ENCODE measurements at regions not wholly inside any gene's neighbourhood (a gene's known extent, or its start where the extent isn't known, plus 50 kb on each side); places are given as distances from the start of the nearest gene placed in this dataset.

DNA sequence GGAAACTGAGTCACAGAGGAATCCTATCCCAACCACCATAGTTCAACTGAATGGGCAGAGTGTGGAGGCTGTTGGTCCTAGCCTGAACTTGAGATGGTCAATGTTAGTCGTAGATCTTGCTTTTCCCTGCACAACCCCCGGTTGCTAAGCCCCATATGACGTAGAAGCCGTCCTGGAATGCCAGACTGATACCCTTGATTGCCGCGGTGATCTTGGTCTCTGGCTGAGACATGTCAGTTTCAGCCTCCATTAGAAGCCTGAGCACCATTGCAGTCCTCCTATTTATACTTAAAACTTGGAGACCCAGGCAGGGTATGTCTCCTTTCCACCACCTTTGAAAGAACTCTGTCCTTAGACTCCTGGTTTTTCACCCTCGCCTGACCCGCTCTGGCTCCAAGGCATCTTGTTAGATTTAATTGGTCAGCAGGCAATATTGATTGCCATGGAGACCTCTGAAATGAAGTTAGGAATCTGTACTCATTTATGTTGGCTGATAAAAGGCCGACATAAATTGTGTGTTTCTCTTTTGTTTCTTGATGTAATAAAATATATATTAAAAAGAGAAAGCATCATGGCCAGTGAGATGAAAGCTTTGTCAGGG lies 53.4 kb downstream of the RPLP1 start:
- no peak for DNase-seq (ENCODE audit: low read depth)
- TF ChIP-seq, protein P1, sequence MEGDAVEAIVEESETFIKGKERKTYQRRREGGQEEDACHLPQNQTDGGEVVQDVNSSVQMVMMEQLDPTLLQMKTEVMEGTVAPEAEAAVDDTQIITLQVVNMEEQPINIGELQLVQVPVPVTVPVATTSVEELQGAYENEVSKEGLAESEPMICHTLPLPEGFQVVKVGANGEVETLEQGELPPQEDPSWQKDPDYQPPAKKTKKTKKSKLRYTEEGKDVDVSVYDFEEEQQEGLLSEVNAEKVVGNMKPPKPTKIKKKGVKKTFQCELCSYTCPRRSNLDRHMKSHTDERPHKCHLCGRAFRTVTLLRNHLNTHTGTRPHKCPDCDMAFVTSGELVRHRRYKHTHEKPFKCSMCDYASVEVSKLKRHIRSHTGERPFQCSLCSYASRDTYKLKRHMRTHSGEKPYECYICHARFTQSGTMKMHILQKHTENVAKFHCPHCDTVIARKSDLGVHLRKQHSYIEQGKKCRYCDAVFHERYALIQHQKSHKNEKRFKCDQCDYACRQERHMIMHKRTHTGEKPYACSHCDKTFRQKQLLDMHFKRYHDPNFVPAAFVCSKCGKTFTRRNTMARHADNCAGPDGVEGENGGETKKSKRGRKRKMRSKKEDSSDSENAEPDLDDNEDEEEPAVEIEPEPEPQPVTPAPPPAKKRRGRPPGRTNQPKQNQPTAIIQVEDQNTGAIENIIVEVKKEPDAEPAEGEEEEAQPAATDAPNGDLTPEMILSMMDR (IDR thresholded peaks at IDR 0.05; ENCODE audit: insufficient read depth, low read depth, low read length, missing control alignments) = no peak
- no peak overlapping the region for H3K4me3 ChIP-seq (ENCODE audit: low read depth, low read length)

DNA sequence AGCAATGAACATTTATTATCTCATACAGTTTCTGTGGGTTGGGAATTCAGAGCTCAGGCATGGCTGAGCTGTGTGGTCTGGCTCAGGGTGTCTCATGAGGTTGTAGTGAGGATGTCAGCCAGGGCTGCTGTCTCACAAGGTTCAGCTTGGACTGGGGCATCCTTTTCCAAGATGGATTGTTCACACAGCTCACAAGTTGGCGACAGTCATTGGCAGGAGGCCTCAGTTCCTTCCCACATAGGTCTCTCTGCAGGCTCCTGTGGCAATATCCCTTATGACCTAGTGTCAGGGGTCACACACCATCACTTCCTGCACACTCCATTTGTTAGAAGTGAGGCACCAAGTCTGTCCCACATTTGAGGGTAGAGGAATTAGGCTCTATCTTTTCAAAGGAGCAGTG lies 56.0 kb downstream of the RPLP1 start:
- no peak overlapping the region for H3K4me3 ChIP-seq (ENCODE audit: low read depth, low read length)
- DNase-seq (ENCODE audit: low read depth) = no peak
- TF ChIP-seq, protein P1 (IDR thresholded peaks at IDR 0.05; ENCODE audit: insufficient read depth, low read depth, low read length, missing control alignments) = no peak

DNA sequence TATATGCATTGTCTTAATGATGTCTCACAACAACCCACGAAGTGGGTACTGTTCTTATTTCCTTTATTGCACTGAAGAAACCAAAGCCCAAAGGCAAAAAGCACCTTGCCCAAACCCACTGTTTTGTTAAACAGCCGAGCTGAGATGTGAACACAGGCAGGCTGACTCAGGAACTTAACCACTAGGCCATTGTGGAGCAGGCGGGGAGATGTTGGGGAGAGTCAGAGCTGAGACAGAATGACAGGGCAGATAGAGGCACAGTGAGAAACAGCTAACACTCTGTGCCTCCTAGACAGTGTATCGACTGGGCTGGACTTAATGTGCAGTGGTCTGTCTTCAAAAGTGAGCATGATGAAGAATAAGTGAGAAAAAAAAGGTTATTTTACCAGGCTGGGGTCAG lies 56.5 kb downstream of the RPLP1 start:
- TF ChIP-seq, protein P1 (IDR thresholded peaks at IDR 0.05; ENCODE audit: insufficient read depth, low read depth, low read length, missing control alignments) = no peak
- no peak for DNase-seq (ENCODE audit: low read depth)
- H3K4me3 ChIP-seq (ENCODE audit: low read depth, low read length) = no peak overlapping the region

DNA sequence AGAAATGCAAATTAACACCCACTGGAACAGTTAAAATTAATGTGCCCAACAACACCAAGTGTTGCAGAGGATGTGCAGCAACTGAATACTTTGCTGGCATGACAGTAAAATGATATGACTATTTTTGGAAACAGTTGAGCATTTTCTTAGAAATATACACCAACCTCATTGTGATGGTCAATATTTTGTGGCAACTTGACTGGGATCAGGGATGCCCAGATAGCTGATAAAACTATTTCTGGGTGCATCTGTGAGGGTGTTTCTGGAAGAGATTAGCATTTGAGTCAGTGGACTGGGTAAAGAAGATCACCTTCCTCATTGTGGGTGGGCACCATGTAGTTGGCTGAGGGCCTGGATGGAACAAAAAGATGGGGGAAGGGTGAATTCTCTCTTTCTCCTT lies 57.9 kb downstream of the RPLP1 start:
- DNase-seq (ENCODE audit: low read depth) = no peak
- TF ChIP-seq, protein P1 (IDR thresholded peaks at IDR 0.05; ENCODE audit: insufficient read depth, low read depth, low read length, missing control alignments) = no peak
- no peak overlapping the region for H3K4me3 ChIP-seq (ENCODE audit: low read depth, low read length)

DNA sequence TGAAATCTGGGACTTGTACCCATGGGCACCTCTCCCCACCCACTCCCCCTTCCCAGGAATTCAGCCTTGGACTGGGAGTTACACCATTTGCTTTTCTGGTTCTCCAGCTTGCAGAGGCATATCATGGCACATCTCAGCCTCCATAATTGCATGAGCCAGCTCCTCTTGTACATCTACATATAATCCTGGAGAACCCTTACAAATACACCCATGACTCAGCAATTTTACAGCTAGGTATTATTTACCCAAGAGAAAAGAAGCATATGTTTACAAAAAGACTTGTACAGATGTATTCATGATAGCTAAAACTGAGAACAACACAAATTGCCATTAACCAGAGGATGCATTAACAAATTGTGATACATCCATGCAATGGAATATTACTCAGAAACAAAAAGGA lies 58.4 kb downstream of the RPLP1 start:
- TF ChIP-seq, protein P1 (IDR thresholded peaks at IDR 0.05; ENCODE audit: insufficient read depth, low read depth, low read length, missing control alignments) = no peak

DNA sequence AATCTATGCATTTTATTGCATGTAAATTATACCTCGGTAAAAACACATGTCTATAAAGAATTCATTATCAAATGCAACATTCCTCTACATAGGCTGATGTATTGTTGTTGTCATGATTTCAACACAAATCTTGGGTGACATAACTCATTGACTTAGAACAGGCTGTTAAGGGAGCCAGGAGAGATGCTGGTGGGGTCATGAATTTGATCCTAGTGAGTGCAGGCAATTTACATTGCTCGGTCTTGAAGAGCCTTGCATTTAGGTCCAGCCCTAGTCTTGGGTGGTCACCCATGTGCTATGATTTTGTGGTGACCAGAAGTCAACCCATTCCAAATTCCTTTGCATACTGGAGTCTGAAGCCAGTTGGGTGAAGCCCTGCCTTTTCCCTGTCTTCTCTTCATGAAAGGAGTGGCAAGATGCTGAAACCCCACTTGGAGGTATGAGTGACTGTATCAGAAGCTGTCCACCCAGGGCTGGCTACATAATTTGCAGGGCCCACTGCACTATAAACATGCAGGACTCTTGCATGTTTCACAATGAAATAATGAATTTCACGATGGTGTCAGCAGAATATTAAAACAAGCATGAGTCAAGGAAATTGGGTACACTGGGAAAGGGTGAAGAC lies 59.2 kb downstream of the RPLP1 start:
- TF ChIP-seq, protein P1 (IDR thresholded peaks at IDR 0.05; ENCODE audit: insufficient read depth, low read depth, low read length, missing control alignments) = no peak
- H3K4me3 ChIP-seq (ENCODE audit: low read depth, low read length) = no peak overlapping the region
- no peak for DNase-seq (ENCODE audit: low read depth)

More for the DNA sequence above, 58.4 kb downstream of the RPLP1 start:
- DNase-seq (ENCODE audit: low read depth) = no peak
- no peak overlapping the region for H3K4me3 ChIP-seq (ENCODE audit: low read depth, low read length)

All from GM12865 (cell line).